HG03135 (cell line): ENCODE measurements at regions not wholly inside any gene's neighbourhood (a gene's known extent, or its start where the extent isn't known, plus 50 kb on each side); places are given as distances from the start of the nearest gene placed in this dataset.
"Not testable (repeated sequence)": the region's sequence is repeated elsewhere in the genome, so short reads cannot be mapped to it uniquely, and the experiment has no call there.

Source experiments
- ATAC-seq: cut with Tn5 transposase; IDR thresholded peaks from one replicate; pipeline ENCODE4 v1.9.1; 2021; ENCODE audit warnings: mild to moderate bottlenecking, moderate library complexity; ENCODE audit not compliant: unreplicated experiment

- ATAC-seq: not testable (repeated sequence)
These were observed 245.2 kb downstream of the TMEM121 start for GRCh38 chr14:105771261-105772226.

GRCh38 chr14:105772710-105773250 lies 246.4 kb downstream of the TMEM121 start:
- ATAC-seq: not testable (repeated sequence)

GRCh38 chr14:105773584-105773983 lies 247.2 kb downstream of the TMEM121 start:
- ATAC-seq: no peak

- ATAC-seq: no peak
These were observed 247.6 kb downstream of the TMEM121 start for GRCh38 chr14:105774001-105774400.

DNA sequence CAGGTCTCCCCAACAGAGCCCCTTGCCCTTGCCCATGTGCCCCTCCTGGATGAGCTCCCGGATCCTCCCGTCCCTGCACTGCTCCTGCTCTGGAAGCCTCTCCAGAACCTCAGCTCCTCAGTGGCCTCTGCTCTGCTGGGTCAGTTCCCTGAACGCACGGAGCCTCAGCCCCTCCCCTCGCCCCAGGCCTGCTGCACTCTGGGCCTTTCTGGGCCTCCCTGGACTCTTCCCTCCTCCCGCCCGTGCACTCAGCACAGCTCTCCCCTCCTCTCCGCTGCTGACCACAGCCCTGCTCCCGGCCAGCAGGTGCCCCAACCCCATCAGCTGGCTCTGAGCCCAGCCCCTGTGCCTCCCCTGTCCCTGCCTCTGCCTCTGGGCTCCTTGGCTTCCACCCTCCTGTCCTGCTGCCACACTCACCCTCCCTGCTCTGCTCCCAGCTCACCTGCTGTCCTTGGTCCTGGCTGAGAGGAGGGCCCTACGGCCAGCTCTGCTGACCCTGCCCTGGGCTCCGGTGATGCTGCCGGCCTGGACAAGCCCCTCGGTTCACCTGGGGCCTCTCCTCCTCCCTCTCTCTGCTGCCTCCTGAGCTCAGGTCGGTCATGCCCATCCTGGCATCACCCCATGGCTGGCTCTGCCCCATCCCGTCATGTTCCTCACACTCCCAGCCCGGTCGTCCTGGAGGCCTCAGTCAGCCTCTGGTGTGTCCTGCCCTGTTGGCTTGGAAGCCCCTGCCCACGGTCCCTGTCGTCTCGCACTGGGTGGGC lies 248.4 kb downstream of the TMEM121 start:
- not testable (repeated sequence) for ATAC-seq

DNA sequence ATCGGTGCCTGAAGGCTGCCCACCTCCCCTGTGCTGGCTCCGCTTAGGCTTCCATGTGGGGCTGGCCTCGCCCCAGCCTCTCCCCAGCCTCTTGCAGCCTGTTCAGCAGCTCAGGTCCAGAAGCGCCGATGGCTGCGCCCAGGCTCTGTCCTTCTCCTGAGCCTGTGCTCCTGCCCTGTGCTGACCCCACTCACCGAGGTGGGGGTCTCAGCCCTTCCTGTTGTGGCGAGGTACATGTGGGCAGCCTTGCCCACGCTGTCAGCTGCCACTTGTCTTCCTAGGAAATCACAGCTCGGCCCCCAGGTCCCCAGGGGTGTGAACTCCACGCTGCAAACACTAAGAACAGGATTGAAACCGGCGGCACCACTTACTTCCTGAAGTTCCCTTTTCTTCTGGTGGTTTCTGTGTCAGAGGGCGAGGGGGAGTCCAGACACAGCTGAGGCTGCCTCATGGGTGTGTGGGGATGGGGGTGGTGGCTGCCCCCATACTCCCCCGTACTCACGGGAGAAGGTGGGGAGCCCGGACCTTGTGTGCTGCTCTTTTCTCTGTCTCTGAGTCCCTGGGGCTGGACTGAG lies 249.1 kb downstream of the TMEM121 start:
- not testable (repeated sequence) for ATAC-seq

DNA sequence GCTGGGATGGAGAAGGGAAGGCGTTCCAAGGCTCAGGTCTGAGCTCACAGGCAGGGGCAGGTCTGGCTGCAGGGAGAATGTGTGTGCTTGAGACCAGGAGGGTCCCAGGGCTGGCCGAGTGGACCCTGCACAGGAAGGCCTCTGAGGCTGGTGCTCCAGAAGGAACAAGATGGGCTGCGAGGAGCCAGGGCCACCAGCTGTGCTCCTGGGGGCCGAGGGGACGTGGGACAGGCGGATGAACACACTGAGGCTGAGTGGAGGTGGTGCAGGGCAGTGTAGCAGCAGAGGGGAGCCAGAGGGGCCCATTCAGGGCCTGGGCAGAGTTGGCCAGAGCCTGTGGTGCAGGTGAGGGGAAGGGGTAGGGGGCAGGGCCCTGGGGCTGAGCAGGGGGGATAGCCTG lies 249.7 kb downstream of the TMEM121 start:
- not testable (repeated sequence) for ATAC-seq

GRCh38 chr14:105776924-105777323 lies 250.5 kb downstream of the TMEM121 start:
- ATAC-seq: no peak

- ATAC-seq: no peak
These were observed 257.3 kb downstream of the TMEM121 start for GRCh38 chr14:105783707-105784106.

GRCh38 chr14:105793836-105794235 lies 267.5 kb downstream of the TMEM121 start:
- no peak for ATAC-seq

GRCh38 chr14:105797546-105797945 lies 271.2 kb downstream of the TMEM121 start:
- no peak for ATAC-seq

DNA sequence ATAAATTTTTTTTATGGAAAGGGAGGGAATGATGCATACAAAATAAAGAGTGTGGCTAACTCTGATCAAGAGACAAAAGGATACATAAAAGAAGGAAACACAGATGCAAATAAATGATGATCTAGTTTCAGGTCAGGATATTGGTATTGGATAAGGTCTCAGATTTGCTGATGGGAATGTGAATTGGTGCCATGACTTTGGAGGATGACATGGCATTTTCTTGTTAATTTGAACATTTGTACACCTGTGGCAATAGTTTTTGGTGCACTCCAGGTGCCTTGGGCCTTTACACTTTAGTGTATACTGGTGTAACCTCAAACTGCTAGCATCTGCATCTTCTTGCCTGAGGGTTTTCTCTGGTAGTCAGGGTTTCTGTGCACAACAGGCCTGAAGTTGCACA lies 279.3 kb downstream of the TMEM121 start:
- ATAC-seq: no peak

DNA sequence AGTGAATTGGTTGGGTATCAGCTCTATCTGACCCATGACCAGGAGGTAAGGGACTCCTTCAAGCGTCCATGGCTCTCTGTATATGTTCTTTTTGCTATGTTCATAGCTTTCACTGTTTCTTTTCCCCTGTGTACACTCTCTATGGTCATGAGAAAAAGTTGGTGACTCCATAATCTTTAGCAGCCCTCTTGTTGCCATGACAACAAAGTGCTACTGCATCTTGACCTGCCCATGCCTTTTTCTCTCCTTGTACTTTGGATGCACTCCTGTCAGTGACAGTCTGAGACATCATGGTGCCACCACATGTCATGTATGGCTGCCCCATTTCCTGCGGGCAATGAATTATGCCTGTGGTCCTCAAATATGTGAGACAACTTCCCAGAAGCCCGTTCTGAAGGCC lies 280.2 kb downstream of the TMEM121 start:
- no peak for ATAC-seq

GRCh38 chr14:105817971-105818711 lies 291.8 kb downstream of the TMEM121 start:
- ATAC-seq: peak; percentile 78

DNA sequence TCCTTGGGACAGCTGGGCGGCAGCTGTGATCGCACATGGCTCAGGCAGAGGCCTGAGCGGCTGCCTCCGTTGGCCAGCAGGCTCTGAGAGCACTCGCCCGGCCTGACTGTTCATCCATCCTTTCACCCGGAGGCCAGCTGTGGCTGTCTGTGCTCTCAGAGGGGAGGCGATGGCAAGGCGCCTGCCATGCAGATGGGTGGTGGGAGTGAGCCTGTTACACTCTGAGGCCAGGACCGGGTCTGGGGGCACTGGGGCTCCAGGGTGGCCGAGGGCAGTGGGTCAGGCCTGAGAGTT lies 292.3 kb downstream of the TMEM121 start:
- peak; percentile 14 for ATAC-seq

DNA sequence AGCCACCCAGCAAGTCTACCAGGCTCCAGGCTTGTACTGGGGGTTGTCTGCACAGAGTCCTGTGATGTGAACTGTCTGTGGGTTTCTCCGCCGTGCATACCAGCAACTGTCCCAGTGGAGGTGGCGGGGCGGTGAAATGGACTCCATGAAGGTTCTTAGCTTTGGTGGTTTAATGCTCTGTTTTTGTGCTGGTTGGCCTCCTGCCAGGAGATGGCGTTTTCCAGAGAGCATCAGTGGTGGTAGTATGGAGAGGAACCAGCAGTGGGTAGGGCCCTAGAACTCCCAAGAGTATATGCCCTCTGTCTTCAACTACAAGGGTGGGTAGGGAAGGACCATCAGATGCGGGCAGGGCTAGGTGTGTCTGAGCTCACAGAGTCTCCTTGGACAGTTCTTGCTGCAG lies 303.8 kb downstream of the TMEM121 start:
- no peak for ATAC-seq

DNA sequence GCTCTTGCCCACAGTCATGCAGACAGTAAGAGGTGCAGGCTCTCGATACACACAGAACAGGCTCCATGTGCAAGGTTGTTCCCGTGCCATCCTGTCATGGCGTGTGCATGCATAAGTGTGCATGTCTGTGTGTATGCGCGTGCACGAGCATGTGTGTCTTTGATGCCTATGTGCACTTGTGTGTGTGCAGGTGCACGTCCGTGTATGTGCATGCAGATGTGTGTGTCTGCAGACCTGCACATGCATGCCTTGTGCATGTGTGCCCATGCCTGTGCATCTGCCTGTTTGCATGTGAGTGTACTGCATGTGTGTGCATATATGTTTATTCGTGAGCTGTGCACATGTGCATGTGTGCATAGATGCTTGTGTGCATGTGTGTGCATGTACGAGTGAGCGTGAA lies 309.8 kb downstream of the TMEM121 start:
- ATAC-seq: no peak

GRCh38 chr14:105836730-105837129 lies 310.3 kb downstream of the TMEM121 start:
- ATAC-seq: no peak

- no peak for ATAC-seq
These were observed 311.1 kb downstream of the TMEM121 start for GRCh38 chr14:105837349-105838063.

DNA sequence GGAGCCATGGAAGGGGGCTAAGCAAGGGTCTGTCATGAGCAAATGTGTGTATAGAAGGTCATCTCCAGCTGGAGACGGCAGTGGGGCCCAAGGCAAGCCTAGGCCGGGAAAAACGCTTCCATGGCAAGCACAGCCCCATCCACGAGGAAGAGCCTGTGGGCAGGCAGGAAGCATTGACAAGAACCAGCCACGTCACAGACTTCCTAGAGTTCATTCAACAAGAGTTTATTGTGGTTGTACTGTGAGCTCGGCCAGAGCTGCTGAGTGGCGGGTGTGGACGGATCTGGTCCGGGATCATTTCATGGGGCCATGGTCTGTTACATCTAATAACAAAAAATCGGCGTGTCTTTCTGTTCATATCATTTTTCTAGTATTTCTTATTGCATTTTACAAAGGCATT lies 311.7 kb downstream of the TMEM121 start:
- ATAC-seq: no peak
